IMR-90 (cell line): ENCODE measurements at regions not wholly inside any gene's neighbourhood (a gene's known extent, or its start where the extent isn't known, plus 50 kb on each side); places are given as distances from the start of the nearest gene placed in this dataset.

Source experiments
- CEBPB ChIP-seq: IDR thresholded peaks from 2 replicates; pipeline ENCODE4 v1.6.1; 2012; ENCODE audit warnings: low read depth, low read length, improper control_type of control experiment
- CHD1 ChIP-seq: IDR thresholded peaks from 2 replicates; pipeline ENCODE4 v1.6.1; 2012; ENCODE audit warnings: low read depth, low read length, improper control_type of control experiment
- CTCF ChIP-seq: conservative IDR thresholded peaks from 2 replicates; pipeline ENCODE4 v1.5.1; 2012; ENCODE audit warnings: mild to moderate bottlenecking, low read depth, low read length, improper control_type of control experiment
- FOS ChIP-seq: fragments of 150-350 bp; IDR thresholded peaks from 2 replicates; pipeline ENCODE4 v1.6.1; 2016; ENCODE audit warnings: low read depth, low read length
- POLR2A ChIP-seq: IDR thresholded peaks from 2 replicates; pipeline ENCODE4 v1.6.1; 2012; ENCODE audit warnings: mild to moderate bottlenecking, low read depth, low read length
- RAD21 ChIP-seq: IDR thresholded peaks from 2 replicates; pipeline ENCODE4 v1.6.1; 2012; ENCODE audit warnings: low read length, improper control_type of control experiment
- RFX5 ChIP-seq: IDR thresholded peaks from 2 replicates; pipeline ENCODE4 v1.8.0; 2012; ENCODE audit warnings: low read depth, mild to moderate bottlenecking, low read length, moderate library complexity

DNA sequence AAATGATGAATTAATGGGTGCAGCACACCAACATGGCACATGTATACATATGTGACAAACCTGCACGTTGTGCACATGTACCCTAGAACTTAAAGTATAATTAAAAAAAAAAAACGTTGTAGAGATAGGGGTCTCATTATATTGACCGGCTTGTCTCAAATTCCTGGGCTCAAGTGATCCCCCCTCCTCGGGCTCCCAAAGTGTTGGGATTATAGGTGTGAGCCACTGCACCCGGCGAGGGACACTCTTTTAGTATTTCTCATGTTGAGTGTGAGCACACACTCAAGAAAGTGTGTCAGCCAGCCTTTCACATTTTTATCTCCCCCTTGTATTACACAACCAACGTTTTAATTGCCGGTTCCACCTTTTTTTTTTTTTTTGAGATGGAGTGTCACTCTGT is 87.7 kb upstream of the SPIN1 start:
- no peak for TF ChIP-seq CTCF
- TF ChIP-seq CHD1, result no peak
- no peak for TF ChIP-seq RFX5
- no peak for TF ChIP-seq POLR2A
- no peak for TF ChIP-seq RAD21
- TF ChIP-seq FOS, result no peak
- TF ChIP-seq CEBPB, result no peak
